Nephron progenitor cell (in vitro differentiated cells): ENCODE measurements at regions not wholly inside any gene's neighbourhood (a gene's known extent, or its start where the extent isn't known, plus 50 kb on each side); places are given as distances from the start of the nearest gene placed in this dataset.
"Not testable (repeated sequence)": the region's sequence is repeated elsewhere in the genome, so short reads cannot be mapped to it uniquely, and the experiment has no call there.

Experiments used
- DNase-seq: peaks from one replicate; pipeline ENCODE4 v3.0.0; 2021
- H3K27ac Mint-ChIP-seq: 2 replicates; pipeline ENCODE4 v1.8.0; 2021; ENCODE audit warnings: mild to moderate bottlenecking, moderate library complexity, mixed read lengths
- H3K27me3 Mint-ChIP-seq: 2 replicates; pipeline ENCODE4 v1.8.0; 2021; ENCODE audit warnings: mild to moderate bottlenecking, low read depth, mixed read lengths; ENCODE audit not compliant: poor library complexity
- H3K36me3 Mint-ChIP-seq: 2 replicates; pipeline ENCODE4 v1.8.0; 2021; ENCODE audit warnings: low read depth, mixed read lengths
- H3K4me1 Mint-ChIP-seq: 2 replicates; pipeline ENCODE4 v1.8.0; 2021; ENCODE audit warnings: mixed read lengths
- H3K4me3 Mint-ChIP-seq: 2 replicates; pipeline ENCODE4 v1.8.0; 2021; ENCODE audit warnings: mild to moderate bottlenecking, moderate library complexity, mixed read lengths
- H3K9me3 Mint-ChIP-seq: 2 replicates; pipeline ENCODE4 v1.8.0; 2021; ENCODE audit warnings: mild to moderate bottlenecking, moderate library complexity, mixed read lengths
- CTCF ChIP-seq: fragments of 200-600 bp; sonication (generic); IDR thresholded peaks from 2 replicates; pipeline ENCODE4 v1.5.0; 2021; ENCODE audit warnings: antibody characterized with exemption

- H3K4me3 Mint-ChIP-seq = no peak overlapping the region
- no peak overlapping the region for H3K27ac Mint-ChIP-seq
- peaks cover 6% of the 10 kb centered on the region for H3K36me3 Mint-ChIP-seq
- H3K9me3 Mint-ChIP-seq = peaks cover 20% of the 10 kb centered on the region
- peaks cover 18% of the 10 kb centered on the region for H3K27me3 Mint-ChIP-seq
- DNase-seq = no peak
- TF ChIP-seq CTCF = no peak
- H3K4me1 Mint-ChIP-seq = peaks cover 38% of the 10 kb centered on the region
Observed at GRCh38 chr13:112160558-112160957, 93.6 kb downstream of the SOX1 start.

DNA sequence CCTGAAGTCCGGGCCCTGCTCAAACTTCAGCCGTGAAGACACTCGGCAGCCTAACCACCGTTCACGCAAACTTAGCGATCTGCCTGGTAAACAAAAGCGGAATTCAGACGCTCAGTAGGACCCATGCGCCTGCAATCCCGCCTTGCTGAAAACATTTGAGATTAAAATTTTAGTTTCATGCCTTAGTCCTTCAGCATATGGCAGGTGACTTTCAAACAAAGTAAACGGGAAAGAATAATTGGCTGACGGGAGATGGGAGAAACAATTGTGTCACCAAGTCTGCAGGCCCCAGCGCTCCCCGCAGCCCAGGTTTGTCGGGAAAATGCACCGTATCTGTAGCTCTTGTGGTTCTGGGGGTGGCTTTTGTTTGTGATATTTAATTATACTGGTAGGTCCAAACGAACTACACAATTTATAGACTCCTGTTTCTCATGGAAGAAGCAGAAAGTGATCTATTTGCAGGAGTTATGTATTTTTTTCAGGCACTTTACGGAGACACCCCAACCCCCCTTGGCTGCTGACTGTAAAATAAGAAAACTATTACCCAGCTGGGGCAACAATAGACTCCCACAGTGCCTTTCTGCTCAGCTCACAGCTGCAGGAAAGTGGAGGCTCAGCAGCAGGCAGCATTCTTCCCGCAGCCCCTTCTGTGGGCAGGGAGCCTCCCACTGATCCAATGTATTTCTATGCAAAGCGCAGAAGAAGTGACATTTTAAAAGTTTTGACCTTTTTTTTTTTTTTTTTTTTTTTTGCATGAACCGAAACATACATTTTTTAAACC, 94.8 kb downstream of the SOX1 start:
- peak overlapping the region; percentile 24 for H3K27ac Mint-ChIP-seq
- H3K27me3 Mint-ChIP-seq = peaks cover 24% of the 10 kb centered on the region

DNA sequence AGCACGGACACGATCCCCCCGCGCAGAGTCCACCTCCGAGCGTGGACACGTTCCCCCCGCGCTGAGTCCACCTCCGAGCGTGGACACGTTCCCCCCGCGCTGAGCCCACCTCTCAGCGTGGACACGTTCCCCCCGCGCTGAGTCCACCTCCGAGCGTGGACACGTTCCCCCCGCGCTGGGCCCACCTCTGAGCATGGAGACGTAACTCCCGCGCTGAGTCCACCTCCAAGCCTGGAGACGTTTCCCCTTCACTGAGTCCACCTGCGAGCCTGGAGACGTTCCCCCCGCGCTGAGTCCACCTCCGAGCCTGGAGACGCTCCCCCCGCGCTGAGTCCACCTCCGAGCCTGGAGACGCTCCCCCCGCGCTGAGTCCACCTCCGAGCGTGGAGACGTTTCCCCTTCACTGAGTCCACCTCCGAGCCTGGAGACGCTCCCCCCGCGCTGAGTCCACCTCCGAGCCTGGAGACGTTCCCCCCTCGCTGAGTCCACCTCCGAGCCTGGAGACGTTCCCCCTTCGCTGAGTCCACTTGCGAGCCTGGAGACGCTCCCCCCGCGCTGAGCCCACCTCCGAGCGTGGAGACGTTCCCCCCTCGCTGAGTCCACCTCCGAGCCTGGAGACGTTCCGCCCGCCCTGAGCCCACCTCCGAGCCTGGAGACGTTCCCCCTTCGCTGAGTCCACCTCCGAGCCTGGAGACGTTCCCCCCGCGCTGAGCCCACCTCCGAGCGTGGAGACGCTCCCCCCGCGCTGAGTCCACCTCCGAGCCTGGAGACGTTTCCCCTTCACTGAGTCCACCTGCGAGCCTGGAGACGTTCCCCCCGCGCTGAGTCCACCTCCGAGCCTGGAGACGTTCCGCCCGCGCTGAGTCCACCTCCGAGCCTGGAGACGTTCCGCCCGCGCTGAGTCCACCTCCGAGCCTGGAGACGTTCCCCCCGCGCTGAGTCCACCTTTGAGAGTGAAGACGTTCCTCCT, 97.0 kb downstream of the SOX1 start:
- H3K9me3 Mint-ChIP-seq, DNase-seq, H3K36me3 Mint-ChIP-seq, H3K4me3 Mint-ChIP-seq, H3K27ac Mint-ChIP-seq: not testable (repeated sequence)
- H3K4me1 Mint-ChIP-seq = peaks cover 41% of the 10 kb centered on the region
- H3K27me3 Mint-ChIP-seq = peaks cover 35% of the 10 kb centered on the region

More for the DNA sequence above, 94.8 kb downstream of the SOX1 start:
- Mint-ChIP-seq H3K4me3 (peak overlapping the region; percentile 66), H3K36me3 (peaks cover 6% of the 10 kb centered on the region), H3K4me1 (peaks cover 44% of the 10 kb centered on the region), H3K9me3 (peaks cover 20% of the 10 kb centered on the region)
- no peak for TF ChIP-seq CTCF
- DNase-seq = no peak

DNA sequence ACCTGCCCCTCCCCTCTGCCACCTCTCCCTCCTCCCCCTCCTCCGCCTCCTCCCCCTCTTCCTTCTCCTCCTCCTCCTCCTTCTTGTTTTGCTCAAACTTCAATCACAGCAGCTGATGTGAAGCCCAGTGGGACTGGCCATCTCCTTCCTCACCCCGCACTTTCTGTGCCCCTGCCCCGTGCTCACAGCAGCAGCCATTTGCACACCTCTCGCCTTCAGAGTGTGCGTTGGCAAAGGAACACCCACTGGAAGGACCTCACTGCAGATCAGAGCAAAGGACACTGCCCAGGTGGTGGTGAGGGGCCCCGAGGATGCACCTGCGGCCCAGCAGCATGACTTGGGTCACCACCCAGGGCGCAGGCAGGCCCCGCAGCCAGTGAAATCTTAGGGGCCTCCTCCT, 98.8 kb downstream of the SOX1 start:
- TF ChIP-seq CTCF = no peak
- Mint-ChIP-seq H3K27me3 (peaks cover 36% of the 10 kb centered on the region), H3K36me3 (no peaks in the 10 kb centered on the region), H3K4me3 (no peak overlapping the region), H3K27ac (no peak overlapping the region), H3K4me1 (peaks cover 24% of the 10 kb centered on the region), H3K9me3 (peaks cover 6% of the 10 kb centered on the region)
- DNase-seq = no peak

GRCh38 chr13:112168761-112169160, 101.8 kb downstream of the SOX1 start:
- H3K4me1 Mint-ChIP-seq = peaks cover 24% of the 10 kb centered on the region
- H3K36me3 Mint-ChIP-seq = peaks cover 4% of the 10 kb centered on the region
- no peak for TF ChIP-seq CTCF
- no peak overlapping the region for H3K4me3 Mint-ChIP-seq
- H3K27me3 Mint-ChIP-seq = peaks cover 42% of the 10 kb centered on the region
- DNase-seq = no peak
- peaks cover 10% of the 10 kb centered on the region for H3K9me3 Mint-ChIP-seq
- H3K27ac Mint-ChIP-seq = no peak overlapping the region
